ACC112 (cell line): ENCODE measurements at regions not wholly inside any gene's neighbourhood (a gene's known extent, or its start where the extent isn't known, plus 50 kb on each side); places are given as distances from the start of the nearest gene placed in this dataset.

Experiments used
- H2AFZ ChIP-seq: fragments of 200-600 bp; sonication (generic); one replicate; pipeline ENCODE4 v1.6.0; 2017; ENCODE audit warnings: antibody characterized with exemption, low read length; ENCODE audit not compliant: unreplicated experiment
- H3K27ac ChIP-seq: fragments of 200-600 bp; sonication (generic); 2 replicates; pipeline ENCODE4 v1.5.1; 2014; ENCODE audit warnings: low read depth, mild to moderate bottlenecking, antibody characterized with exemption, low read length, moderate library complexity
- H3K27me3 ChIP-seq: fragments of 200-600 bp; sonication (generic); 2 replicates; pipeline ENCODE4 v1.6.1; 2014; ENCODE audit warnings: mild to moderate bottlenecking, antibody characterized with exemption, low read length, moderate library complexity, mixed read lengths; ENCODE audit not compliant: insufficient read depth
- H3K36me3 ChIP-seq: fragments of 200-600 bp; sonication (generic); 2 replicates; pipeline ENCODE4 v1.6.1; 2016; ENCODE audit warnings: mild to moderate bottlenecking, antibody characterized with exemption, low read length, moderate library complexity, mixed read lengths; ENCODE audit not compliant: insufficient read depth
- H3K4me1 ChIP-seq: fragments of 200-600 bp; sonication (generic); one replicate; pipeline ENCODE4 v1.6.1; 2016; ENCODE audit warnings: low read length, mixed read lengths; ENCODE audit not compliant: insufficient read depth, unreplicated experiment, control insufficient read depth
- H3K4me3 ChIP-seq: fragments of 200-600 bp; sonication (generic); 2 replicates; pipeline ENCODE4 v1.5.1; 2014; ENCODE audit warnings: mild to moderate bottlenecking, low read depth, low read length
- H3K79me2 ChIP-seq: fragments of 200-600 bp; sonication (generic); one replicate; pipeline ENCODE4 v1.6.0; 2016; ENCODE audit warnings: low read length; ENCODE audit not compliant: control insufficient read depth, unreplicated experiment, insufficient read depth

- no peaks in the 10 kb centered on the region for H3K4me1 ChIP-seq
- H3K4me3 ChIP-seq, result no peak overlapping the region
- H3K36me3 ChIP-seq, result no peaks in the 10 kb centered on the region
- H3K27me3 ChIP-seq, result no peaks in the 10 kb centered on the region
- no peak overlapping the region for H2AFZ ChIP-seq
- H3K79me2 ChIP-seq, result no peaks in the 10 kb centered on the region
- H3K27ac ChIP-seq, result no peak overlapping the region
These were observed 50.2 kb upstream of the ATP1A1 start for GRCh38 chr1:116322752-116323405.
